HG03108 (cell line): ENCODE measurements at regions not wholly inside any gene's neighbourhood (a gene's known extent, or its start where the extent isn't known, plus 50 kb on each side); places are given as distances from the start of the nearest gene placed in this dataset.
"Not testable (repeated sequence)": the region's sequence is repeated elsewhere in the genome, so short reads cannot be mapped to it uniquely, and the experiment has no call there.

Experiments
- ATAC-seq: cut with Tn5 transposase; IDR thresholded peaks from one replicate; pipeline ENCODE4 v1.9.1; 2021; ENCODE audit warnings: moderate library complexity; ENCODE audit not compliant: unreplicated experiment

GRCh38 chr17:72464221-72464620 lies 343.4 kb downstream of the SOX9 start:
- ATAC-seq: not testable (repeated sequence)

DNA sequence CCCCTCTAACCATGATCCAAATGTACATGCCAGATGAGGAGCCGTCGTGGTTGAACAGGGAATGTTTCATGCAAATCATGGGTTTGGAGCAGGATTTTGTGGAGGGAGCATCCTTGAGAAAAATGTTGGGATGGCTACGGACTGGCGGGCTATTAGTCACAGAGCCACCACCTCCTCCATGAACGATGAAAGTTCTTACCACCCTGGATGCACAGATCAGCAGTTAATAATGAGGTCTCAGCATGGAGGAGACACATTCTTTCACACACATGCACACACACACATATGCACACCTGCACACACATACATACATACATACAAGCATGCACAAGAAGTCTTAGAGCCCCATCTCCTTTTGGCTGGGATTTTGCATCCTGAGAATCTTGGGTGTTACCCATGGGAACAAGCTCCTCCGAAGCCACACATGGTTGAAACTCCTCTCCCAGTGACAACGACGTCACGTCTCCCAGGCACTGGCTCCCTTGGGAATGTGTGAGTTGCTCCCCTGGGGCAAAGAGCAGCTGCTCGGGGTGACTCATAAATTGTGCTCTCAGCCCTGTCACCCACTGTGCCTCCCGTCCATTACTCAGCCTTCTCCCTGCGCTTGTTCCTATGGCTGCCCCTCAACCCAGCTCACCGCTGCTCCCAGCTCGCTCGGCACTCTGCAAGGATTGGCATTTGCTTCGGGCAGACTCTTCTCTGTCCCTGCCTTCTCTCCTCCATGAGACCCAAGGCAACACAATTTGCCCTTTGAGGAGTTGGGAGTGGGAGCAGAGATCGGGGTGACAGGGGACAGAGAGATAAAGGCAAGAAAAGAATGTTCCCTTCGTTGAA lies 344.6 kb downstream of the SOX9 start:
- peak; percentile 31 for ATAC-seq

DNA sequence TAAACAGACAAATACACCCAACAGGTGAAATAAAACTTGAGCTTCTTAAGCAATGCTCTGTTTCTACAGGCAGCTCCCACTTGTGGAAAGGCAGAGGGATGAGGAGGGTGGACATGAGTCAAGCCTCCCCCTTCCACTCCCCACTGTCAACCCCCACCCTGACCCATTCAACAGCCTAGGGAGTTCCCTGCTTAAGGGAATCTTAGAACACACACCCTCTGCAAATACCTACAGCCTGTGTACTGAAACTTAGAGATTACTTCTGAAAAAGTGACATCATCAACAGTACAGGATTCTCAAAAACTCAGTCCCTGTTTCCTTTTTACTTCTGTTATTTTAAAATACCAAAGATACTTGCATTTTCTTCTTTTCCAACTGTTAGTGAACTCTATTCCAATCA lies 345.4 kb downstream of the SOX9 start:
- ATAC-seq: peak; percentile 68

GRCh38 chr17:72466606-72467005 lies 345.8 kb downstream of the SOX9 start:
- ATAC-seq: no peak

- ATAC-seq: no peak
Measured at GRCh38 chr17:72467841-72468653, 347.2 kb downstream of the SOX9 start.

- ATAC-seq: no peak
Measured at GRCh38 chr17:72468841-72469240, 348.0 kb downstream of the SOX9 start.

- ATAC-seq: no peak
Measured at GRCh38 chr17:72470121-72470705, 349.4 kb downstream of the SOX9 start.

DNA sequence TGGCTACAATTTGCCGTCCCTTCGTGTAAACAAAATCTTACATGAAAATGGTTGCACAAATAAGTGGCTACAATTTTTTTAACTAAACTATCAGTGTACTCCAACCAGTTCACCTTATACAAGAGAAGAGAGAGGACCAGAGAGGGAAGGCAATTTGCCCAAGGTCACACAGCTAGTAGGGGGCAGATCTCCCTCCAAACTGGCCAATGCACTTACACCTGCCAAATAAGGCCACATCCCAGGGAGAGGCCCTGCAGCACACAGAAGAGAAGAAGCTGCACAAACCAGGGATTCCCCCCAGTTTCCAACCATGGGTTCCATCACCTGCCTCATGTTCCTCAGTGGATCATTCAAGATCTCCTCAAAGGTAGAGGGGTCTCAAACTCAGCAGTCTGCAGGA lies 349.9 kb downstream of the SOX9 start:
- ATAC-seq: no peak

DNA sequence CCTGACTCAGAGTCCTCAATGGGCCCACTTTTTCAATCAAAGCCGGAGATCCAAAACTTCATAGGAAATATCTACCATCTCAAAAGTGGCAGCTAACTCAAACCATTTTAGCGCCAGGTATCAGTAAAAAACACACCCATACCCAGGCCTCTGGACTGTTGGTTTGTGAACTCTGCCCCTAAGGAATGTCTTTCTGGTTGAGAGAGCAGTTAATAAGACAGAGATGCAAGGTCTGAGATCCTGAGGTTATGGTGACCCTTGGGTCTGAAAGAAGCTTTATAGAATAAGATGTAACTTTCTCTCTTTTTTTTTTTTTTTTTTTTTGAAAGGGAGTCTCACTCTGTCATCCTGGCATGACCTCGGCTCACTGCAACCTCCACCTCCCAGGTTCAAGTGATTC lies 350.5 kb downstream of the SOX9 start:
- ATAC-seq: no peak

DNA sequence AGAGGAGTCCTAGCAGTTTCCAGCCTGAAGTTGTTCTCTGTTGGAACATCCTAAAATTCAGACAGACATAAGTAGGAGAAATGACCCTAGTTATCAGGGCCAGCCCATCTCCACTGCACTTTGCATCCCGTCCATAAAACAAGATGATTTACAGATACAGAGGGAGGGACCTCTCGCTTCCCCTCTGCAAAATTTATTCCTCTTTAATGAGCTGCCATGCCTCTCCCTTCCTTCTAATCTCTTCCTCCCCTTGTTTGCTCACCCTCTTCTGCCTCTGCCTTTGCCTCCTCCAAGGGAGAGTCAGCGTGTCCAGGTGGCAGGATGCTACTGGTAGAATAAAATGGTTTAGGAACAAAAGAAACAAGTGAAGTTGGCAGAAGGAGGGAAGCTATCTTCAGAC lies 351.3 kb downstream of the SOX9 start:
- ATAC-seq: no peak

GRCh38 chr17:72472853-72473390 lies 352.1 kb downstream of the SOX9 start:
- not testable (repeated sequence) for ATAC-seq

- ATAC-seq: no peak
Measured at GRCh38 chr17:72474243-72474642, 353.4 kb downstream of the SOX9 start.

DNA sequence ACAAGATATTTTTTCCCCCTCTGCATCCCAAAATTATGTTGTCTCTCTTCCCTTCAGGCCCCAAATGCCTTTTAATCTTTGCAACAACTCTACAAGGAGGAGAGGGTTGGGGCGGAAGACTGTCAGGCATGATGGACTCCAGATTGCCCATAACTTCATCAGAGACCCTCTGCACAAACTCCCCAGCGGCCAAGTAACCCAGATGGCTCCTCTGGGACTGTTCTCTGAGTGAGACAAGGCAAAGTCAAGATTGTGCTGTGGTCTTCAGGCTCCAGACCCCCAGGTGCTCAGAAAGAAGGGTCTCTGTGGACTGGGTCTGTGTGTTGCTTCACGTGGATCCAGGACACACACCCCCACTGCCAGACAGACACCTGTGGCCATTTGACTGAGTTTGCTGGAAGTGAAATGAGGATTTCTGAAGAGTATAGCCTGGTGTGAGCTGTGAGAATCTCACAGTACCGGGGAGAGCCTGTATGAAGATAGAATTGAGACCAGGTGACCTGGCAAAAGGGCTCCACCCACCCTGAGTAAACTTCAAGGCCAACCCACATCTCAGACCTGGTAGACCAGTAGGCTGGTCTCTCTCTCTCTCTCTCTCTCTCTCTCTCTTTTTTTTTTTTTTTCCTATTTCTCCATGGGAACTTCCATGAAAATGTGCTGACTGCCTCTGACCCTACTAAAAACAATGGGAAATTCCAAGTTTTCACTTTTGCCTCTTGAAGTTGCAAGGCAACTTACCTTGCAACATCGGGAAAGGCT lies 354.1 kb downstream of the SOX9 start:
- no peak for ATAC-seq

GRCh38 chr17:72476134-72476533 lies 355.3 kb downstream of the SOX9 start:
- ATAC-seq: no peak

- no peak for ATAC-seq
Measured at GRCh38 chr17:72476575-72476986, 355.8 kb downstream of the SOX9 start.

DNA sequence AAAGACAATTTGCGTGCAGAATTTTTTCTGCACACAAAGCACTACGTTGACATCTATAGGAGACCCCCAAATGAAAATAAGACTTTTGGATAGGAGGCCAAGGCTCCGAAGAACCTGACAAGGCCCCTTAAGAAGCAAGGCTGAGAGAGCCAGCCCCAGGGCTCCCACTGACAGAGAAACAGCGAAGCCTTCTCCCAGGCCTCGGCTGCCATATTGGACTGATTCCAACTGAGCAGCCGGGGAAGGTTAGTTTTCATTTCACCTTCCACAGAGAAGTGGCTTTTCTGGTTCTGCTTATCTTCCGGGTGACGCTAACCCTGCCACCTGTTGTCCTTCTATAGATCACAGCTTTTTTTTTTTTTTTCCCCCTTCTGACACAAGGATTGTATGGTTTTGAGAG lies 356.7 kb downstream of the SOX9 start:
- no peak for ATAC-seq

DNA sequence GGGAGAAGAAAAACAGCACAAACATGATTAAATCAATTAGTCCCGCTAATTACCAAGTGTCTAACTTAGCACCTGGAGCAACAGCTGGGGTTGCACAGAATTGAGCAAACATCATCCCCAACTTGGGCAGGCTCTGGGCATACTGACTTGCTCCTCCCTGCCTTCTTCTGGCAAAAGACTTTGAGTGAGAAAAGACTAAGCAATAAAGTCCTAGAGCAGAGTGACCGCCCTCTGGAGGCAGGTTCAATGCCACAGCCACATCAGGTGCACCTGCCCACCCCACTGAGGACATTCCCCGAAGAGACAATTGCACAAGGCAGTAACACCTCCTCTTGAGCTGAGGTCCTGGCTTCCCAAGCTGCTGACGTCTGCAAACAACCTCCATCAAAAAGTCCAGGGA lies 358.3 kb downstream of the SOX9 start:
- ATAC-seq: no peak

DNA sequence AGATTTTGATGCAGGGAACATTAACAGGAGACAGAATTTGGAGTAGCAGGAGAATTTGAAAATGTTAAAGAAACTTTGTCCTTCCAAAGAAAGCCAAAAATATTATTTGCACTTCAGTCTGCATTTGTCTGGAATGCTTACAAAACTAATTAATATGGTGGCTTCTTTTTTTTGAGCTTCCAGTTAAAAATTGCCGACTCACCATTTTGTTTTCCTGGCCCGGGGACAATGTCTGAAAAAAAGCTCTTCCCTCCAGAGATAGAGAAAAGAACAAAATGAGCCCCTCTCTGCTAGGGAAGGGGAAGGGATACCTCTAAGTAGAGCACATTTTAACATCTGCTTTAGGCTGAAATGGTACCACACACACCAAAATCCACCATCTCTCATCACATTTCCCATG lies 360.8 kb downstream of the SOX9 start:
- no peak for ATAC-seq

- ATAC-seq: no peak
Measured at GRCh38 chr17:72485596-72485995, 364.8 kb downstream of the SOX9 start.

GRCh38 chr17:72486806-72487205 lies 366.0 kb downstream of the SOX9 start:
- ATAC-seq: no peak
